ENCODE measurements at regions not wholly inside any gene's neighbourhood (a gene's known extent, or its start where the extent isn't known, plus 50 kb on each side); places are given as distances from the start of the nearest gene placed in this dataset.

- WGBS, 2 experiments (ENCODE audit: insufficient coverage in 2 of 2), result 88 to 91% methylated on average over 5 to 6 of the region's 7 CpGs
These were observed 234.0 kb downstream of the RPLP1 start for GRCh38 chr15:69686626-69687025.

GRCh38 chr15:69689133-69689532 is 236.5 kb downstream of the RPLP1 start:
- Histone ChIP-seq H3K27ac (ENCODE audit: low read depth, low read length, severe bottlenecking) (no peak overlapping the region), H3K36me3 (ENCODE audit: control insufficient read depth, insufficient read depth, low read length) (no peaks in the 10 kb centered on the region), H3K9me3 (ENCODE audit: control insufficient read depth, low read length) (peaks cover 16% of the 10 kb centered on the region), H3K4me3 (ENCODE audit: extremely low read depth, insufficient read depth, low read length, poor library complexity, severe bottlenecking) (no peak overlapping the region), H3K4me1 (ENCODE audit: control insufficient read depth, insufficient read depth, low read length, poor library complexity, severe bottlenecking) (no peaks in the 10 kb centered on the region)
- 100% methylated on average over 1 of the region's 1 CpG; no CpG with 5 or more reads in 1 of the 2 experiments for WGBS, 2 experiments (ENCODE audit: insufficient coverage in 2 of 2)

More at GRCh38 chr15:69686626-69687025, 234.0 kb downstream of the RPLP1 start:
- Histone ChIP-seq H3K36me3 (ENCODE audit: control insufficient read depth, insufficient read depth, low read length) (no peaks in the 10 kb centered on the region), H3K9me3 (ENCODE audit: control insufficient read depth, low read length) (peaks cover 21% of the 10 kb centered on the region), H3K4me3 (ENCODE audit: extremely low read depth, insufficient read depth, low read length, poor library complexity, severe bottlenecking) (no peak overlapping the region), H3K27ac (ENCODE audit: low read depth, low read length, severe bottlenecking) (no peak overlapping the region), H3K4me1 (ENCODE audit: control insufficient read depth, insufficient read depth, low read length, poor library complexity, severe bottlenecking) (no peaks in the 10 kb centered on the region)

- Histone ChIP-seq H3K4me1 (ENCODE audit: control insufficient read depth, insufficient read depth, low read length, poor library complexity, severe bottlenecking) (no peaks in the 10 kb centered on the region), H3K27ac (ENCODE audit: low read depth, low read length, severe bottlenecking) (no peak overlapping the region), H3K9me3 (ENCODE audit: control insufficient read depth, low read length) (peaks cover 16% of the 10 kb centered on the region), H3K4me3 (ENCODE audit: extremely low read depth, insufficient read depth, low read length, poor library complexity, severe bottlenecking) (no peak overlapping the region), H3K36me3 (ENCODE audit: control insufficient read depth, insufficient read depth, low read length) (no peaks in the 10 kb centered on the region)
- 84 to 100% methylated on average over 2 to 4 of the region's 7 CpGs for WGBS, 2 experiments (ENCODE audit: insufficient coverage in 2 of 2)
These were observed 238.8 kb downstream of the RPLP1 start for GRCh38 chr15:69691307-69692015.

- H3K4me1 ChIP-seq (ENCODE audit: control insufficient read depth, insufficient read depth, low read length, poor library complexity, severe bottlenecking), result no peaks in the 10 kb centered on the region
- H3K27ac ChIP-seq (ENCODE audit: low read depth, low read length, severe bottlenecking), result no peak overlapping the region
- H3K4me3 ChIP-seq (ENCODE audit: extremely low read depth, insufficient read depth, low read length, poor library complexity, severe bottlenecking), result no peak overlapping the region
- no peaks in the 10 kb centered on the region for H3K36me3 ChIP-seq (ENCODE audit: control insufficient read depth, insufficient read depth, low read length)
- H3K9me3 ChIP-seq (ENCODE audit: control insufficient read depth, low read length), result peaks cover 16% of the 10 kb centered on the region
- 92 to 100% methylated on average over 2 of the region's 3 CpGs for WGBS, 2 experiments (ENCODE audit: insufficient coverage in 2 of 2)
These were observed 239.7 kb downstream of the RPLP1 start for GRCh38 chr15:69692342-69692741.

GRCh38 chr15:69693059-69693458 is 240.4 kb downstream of the RPLP1 start:
- WGBS, 2 experiments (ENCODE audit: insufficient coverage in 2 of 2), result 95 to 96% methylated on average over 4 of the region's 4 CpGs

GRCh38 chr15:69696946-69697345 is 244.3 kb downstream of the RPLP1 start:
- no peaks in the 10 kb centered on the region for H3K4me1 ChIP-seq (ENCODE audit: control insufficient read depth, insufficient read depth, low read length, poor library complexity, severe bottlenecking)
- WGBS, 2 experiments (ENCODE audit: insufficient coverage in 2 of 2), result 52 to 71% methylated on average over 3 of the region's 3 CpGs
- no peak overlapping the region for H3K4me3 ChIP-seq (ENCODE audit: extremely low read depth, insufficient read depth, low read length, poor library complexity, severe bottlenecking)
- H3K36me3 ChIP-seq (ENCODE audit: control insufficient read depth, insufficient read depth, low read length), result no peaks in the 10 kb centered on the region
- H3K27ac ChIP-seq (ENCODE audit: low read depth, low read length, severe bottlenecking), result no peak overlapping the region
- H3K9me3 ChIP-seq (ENCODE audit: control insufficient read depth, low read length), result no peaks in the 10 kb centered on the region

More at GRCh38 chr15:69693059-69693458, 240.4 kb downstream of the RPLP1 start:
- Histone ChIP-seq H3K4me1 (ENCODE audit: control insufficient read depth, insufficient read depth, low read length, poor library complexity, severe bottlenecking) (no peaks in the 10 kb centered on the region), H3K27ac (ENCODE audit: low read depth, low read length, severe bottlenecking) (no peak overlapping the region), H3K9me3 (ENCODE audit: control insufficient read depth, low read length) (peaks cover 16% of the 10 kb centered on the region), H3K36me3 (ENCODE audit: control insufficient read depth, insufficient read depth, low read length) (no peaks in the 10 kb centered on the region), H3K4me3 (ENCODE audit: extremely low read depth, insufficient read depth, low read length, poor library complexity, severe bottlenecking) (no peak overlapping the region)

GRCh38 chr15:69697916-69698315 is 245.3 kb downstream of the RPLP1 start:
- Histone ChIP-seq H3K36me3 (ENCODE audit: control insufficient read depth, insufficient read depth, low read length) (no peaks in the 10 kb centered on the region), H3K4me3 (ENCODE audit: extremely low read depth, insufficient read depth, low read length, poor library complexity, severe bottlenecking) (no peak overlapping the region), H3K4me1 (ENCODE audit: control insufficient read depth, insufficient read depth, low read length, poor library complexity, severe bottlenecking) (no peaks in the 10 kb centered on the region), H3K27ac (ENCODE audit: low read depth, low read length, severe bottlenecking) (no peak overlapping the region), H3K9me3 (ENCODE audit: control insufficient read depth, low read length) (no peaks in the 10 kb centered on the region)
- WGBS, 2 experiments (ENCODE audit: insufficient coverage in 2 of 2), result 89% methylated on average over 2 of the region's 3 CpGs; no CpG with 5 or more reads in 1 of the 2 experiments

GRCh38 chr15:69699096-69699495 is 246.5 kb downstream of the RPLP1 start:
- H3K27ac ChIP-seq (ENCODE audit: low read depth, low read length, severe bottlenecking), result no peak overlapping the region
- WGBS, 2 experiments (ENCODE audit: insufficient coverage in 2 of 2), result 89 to 90% methylated on average over 1 of the region's 1 CpG
- H3K36me3 ChIP-seq (ENCODE audit: control insufficient read depth, insufficient read depth, low read length), result no peaks in the 10 kb centered on the region
- no peaks in the 10 kb centered on the region for H3K9me3 ChIP-seq (ENCODE audit: control insufficient read depth, low read length)
- H3K4me3 ChIP-seq (ENCODE audit: extremely low read depth, insufficient read depth, low read length, poor library complexity, severe bottlenecking), result no peak overlapping the region
- no peaks in the 10 kb centered on the region for H3K4me1 ChIP-seq (ENCODE audit: control insufficient read depth, insufficient read depth, low read length, poor library complexity, severe bottlenecking)

- no peaks in the 10 kb centered on the region for H3K9me3 ChIP-seq (ENCODE audit: control insufficient read depth, low read length)
- H3K4me3 ChIP-seq (ENCODE audit: extremely low read depth, insufficient read depth, low read length, poor library complexity, severe bottlenecking), result no peak overlapping the region
- WGBS, 2 experiments (ENCODE audit: insufficient coverage in 2 of 2), result 83% methylated on average over 1 of the region's 3 CpGs; no CpG with 5 or more reads in 1 of the 2 experiments
- peaks cover 8% of the 10 kb centered on the region for H3K4me1 ChIP-seq (ENCODE audit: control insufficient read depth, insufficient read depth, low read length, poor library complexity, severe bottlenecking)
- no peak overlapping the region for H3K27ac ChIP-seq (ENCODE audit: low read depth, low read length, severe bottlenecking)
- no peaks in the 10 kb centered on the region for H3K36me3 ChIP-seq (ENCODE audit: control insufficient read depth, insufficient read depth, low read length)
These were observed 247.8 kb downstream of the RPLP1 start for GRCh38 chr15:69700380-69700779.

GRCh38 chr15:69701198-69701597 is 248.6 kb downstream of the RPLP1 start:
- H3K4me1 ChIP-seq (ENCODE audit: control insufficient read depth, insufficient read depth, low read length, poor library complexity, severe bottlenecking), result peaks cover 8% of the 10 kb centered on the region
- H3K36me3 ChIP-seq (ENCODE audit: control insufficient read depth, insufficient read depth, low read length), result no peaks in the 10 kb centered on the region
- H3K4me3 ChIP-seq (ENCODE audit: extremely low read depth, insufficient read depth, low read length, poor library complexity, severe bottlenecking), result no peak overlapping the region
- 100% methylated on average over 1 to 2 of the region's 3 CpGs for WGBS, 2 experiments (ENCODE audit: insufficient coverage in 2 of 2)
- no peaks in the 10 kb centered on the region for H3K9me3 ChIP-seq (ENCODE audit: control insufficient read depth, low read length)
- no peak overlapping the region for H3K27ac ChIP-seq (ENCODE audit: low read depth, low read length, severe bottlenecking)

- WGBS, 2 experiments (ENCODE audit: insufficient coverage in 2 of 2), result 93 to 99% methylated on average over 5 to 7 of the region's 9 CpGs
- peaks cover 8% of the 10 kb centered on the region for H3K4me1 ChIP-seq (ENCODE audit: control insufficient read depth, insufficient read depth, low read length, poor library complexity, severe bottlenecking)
- H3K4me3 ChIP-seq (ENCODE audit: extremely low read depth, insufficient read depth, low read length, poor library complexity, severe bottlenecking), result no peak overlapping the region
- peaks cover 6% of the 10 kb centered on the region for H3K9me3 ChIP-seq (ENCODE audit: control insufficient read depth, low read length)
- H3K36me3 ChIP-seq (ENCODE audit: control insufficient read depth, insufficient read depth, low read length), result no peaks in the 10 kb centered on the region
- no peak overlapping the region for H3K27ac ChIP-seq (ENCODE audit: low read depth, low read length, severe bottlenecking)
These were observed 251.0 kb downstream of the RPLP1 start for GRCh38 chr15:69703532-69704187.
